Endodermal cell (in vitro differentiated cells): ENCODE measurements at regions not wholly inside any gene's neighbourhood (a gene's known extent, or its start where the extent isn't known, plus 50 kb on each side); places are given as distances from the start of the nearest gene placed in this dataset.

Experiments
- DNase-seq: peaks from one replicate; pipeline ENCODE4 v3.0.0-alpha.2; 2017
- H3K27ac ChIP-seq: 2 replicates; pipeline ENCODE4 v1.5.1; 2013; ENCODE audit warnings: mild to moderate bottlenecking, low read depth, low read length, moderate library complexity
- H3K27me3 ChIP-seq: 2 replicates; pipeline ENCODE4 v1.6.1; 2013; ENCODE audit warnings: mild to moderate bottlenecking, low read length, moderate library complexity; ENCODE audit not compliant: insufficient read depth, control insufficient read depth, poor library complexity, severe bottlenecking
- H3K36me3 ChIP-seq: 2 replicates; pipeline ENCODE4 v1.7.0; 2013; ENCODE audit warnings: mild to moderate bottlenecking, low read length, moderate library complexity; ENCODE audit not compliant: control insufficient read depth, insufficient read depth
- H3K4me1 ChIP-seq: one replicate; pipeline ENCODE4 v1.7.0; 2013; ENCODE audit warnings: low read length; ENCODE audit not compliant: control insufficient read depth, insufficient read depth
- H3K4me3 ChIP-seq: 2 replicates; pipeline ENCODE4 v1.5.1; 2013; ENCODE audit warnings: mild to moderate bottlenecking, low read length, moderate library complexity
- H3K9ac ChIP-seq: 2 replicates; pipeline ENCODE4 v1.6.1; 2013; ENCODE audit warnings: mild to moderate bottlenecking, low read length, moderate library complexity; ENCODE audit not compliant: poor library complexity, severe bottlenecking; ENCODE audit errors: extremely low read depth
- H3K9me3 ChIP-seq: 2 replicates; pipeline ENCODE4 v1.6.1; 2013; ENCODE audit warnings: mild to moderate bottlenecking, low read length, moderate library complexity; ENCODE audit not compliant: control insufficient read depth
- H3K27ac Mint-ChIP-seq: 2 replicates; pipeline ENCODE4 v1.8.0; 2020; ENCODE audit warnings: mixed read lengths
- H3K27me3 Mint-ChIP-seq: 2 replicates; pipeline ENCODE4 v1.8.0; 2021; ENCODE audit warnings: mild to moderate bottlenecking, mixed read lengths; ENCODE audit not compliant: insufficient read depth
- H3K36me3 Mint-ChIP-seq: 2 replicates; pipeline ENCODE4 v1.8.0; 2020; ENCODE audit warnings: low read depth, mixed read lengths
- H3K4me1 Mint-ChIP-seq: 2 replicates; pipeline ENCODE4 v1.8.0; 2020; ENCODE audit warnings: mixed read lengths
- H3K4me3 Mint-ChIP-seq: 2 replicates; pipeline ENCODE4 v1.8.0; 2020; ENCODE audit warnings: mild to moderate bottlenecking, moderate library complexity, mixed read lengths
- H3K9me3 Mint-ChIP-seq: 2 replicates; pipeline ENCODE4 v1.8.0; 2020; ENCODE audit warnings: mild to moderate bottlenecking, mixed read lengths
- WGBS, 2 experiments: methylation state at CpG; one replicate each; pipeline versions ENCODE4 v1.1.5 to v1.1.7; 2013; ENCODE audit warnings: missing lambda C conversion rate in 2 of 2, mixed read lengths in 1 of 2; ENCODE audit not compliant: insufficient coverage in 1 of 2, insufficient read length in 1 of 2; 5-methylcytosine and 5-hydroxymethylcytosine counted together
- TF ChIP-seq, protein P1 (sequence below): fragments of 200-600 bp; sonication (generic); conservative IDR thresholded peaks from 2 replicates; pipeline ENCODE4 v1.5.0; 2021; ENCODE audit warnings: antibody characterized with exemption, mild to moderate bottlenecking

DNA sequence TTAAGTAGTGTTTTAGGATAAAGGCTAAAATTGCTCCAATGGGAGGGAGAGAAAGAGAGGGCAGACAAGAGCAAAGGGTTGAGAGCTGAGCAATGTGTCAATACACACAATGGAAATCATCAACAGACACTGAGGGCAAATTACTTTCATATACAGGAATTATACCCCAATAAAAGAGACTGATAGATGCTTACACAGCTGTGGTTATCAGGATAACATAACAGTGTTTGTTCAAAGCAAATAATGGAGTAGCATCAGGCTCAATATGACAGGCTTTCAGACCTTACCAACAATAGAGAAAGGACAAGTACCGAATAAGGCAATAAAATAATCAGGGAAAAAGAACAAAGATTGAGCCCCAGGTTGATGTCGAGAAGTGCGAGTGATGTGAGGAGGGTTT lies 53.4 kb upstream of the DIO2 start:
- Histone ChIP-seq H3K27me3 (no peaks in the 10 kb centered on the region), H3K4me3 (no peak overlapping the region), H3K36me3 (no peaks in the 10 kb centered on the region), H3K4me1 (no peaks in the 10 kb centered on the region), H3K9me3 (no peaks in the 10 kb centered on the region), H3K9ac (no peak overlapping the region), H3K27ac (no peak overlapping the region)
- whole genome bisulfite sequencing, 2 experiments, result 100% methylated on average over 3 of the region's 3 CpGs; no CpG with 5 or more reads in 1 of the 2 experiments
- Mint-ChIP-seq H3K4me3 (no peak overlapping the region), H3K36me3 (no peaks in the 10 kb centered on the region), H3K27ac (no peak overlapping the region), H3K9me3 (no peaks in the 10 kb centered on the region), H3K27me3 (no peaks in the 10 kb centered on the region), H3K4me1 (no peaks in the 10 kb centered on the region)
- TF ChIP-seq, protein P1, sequence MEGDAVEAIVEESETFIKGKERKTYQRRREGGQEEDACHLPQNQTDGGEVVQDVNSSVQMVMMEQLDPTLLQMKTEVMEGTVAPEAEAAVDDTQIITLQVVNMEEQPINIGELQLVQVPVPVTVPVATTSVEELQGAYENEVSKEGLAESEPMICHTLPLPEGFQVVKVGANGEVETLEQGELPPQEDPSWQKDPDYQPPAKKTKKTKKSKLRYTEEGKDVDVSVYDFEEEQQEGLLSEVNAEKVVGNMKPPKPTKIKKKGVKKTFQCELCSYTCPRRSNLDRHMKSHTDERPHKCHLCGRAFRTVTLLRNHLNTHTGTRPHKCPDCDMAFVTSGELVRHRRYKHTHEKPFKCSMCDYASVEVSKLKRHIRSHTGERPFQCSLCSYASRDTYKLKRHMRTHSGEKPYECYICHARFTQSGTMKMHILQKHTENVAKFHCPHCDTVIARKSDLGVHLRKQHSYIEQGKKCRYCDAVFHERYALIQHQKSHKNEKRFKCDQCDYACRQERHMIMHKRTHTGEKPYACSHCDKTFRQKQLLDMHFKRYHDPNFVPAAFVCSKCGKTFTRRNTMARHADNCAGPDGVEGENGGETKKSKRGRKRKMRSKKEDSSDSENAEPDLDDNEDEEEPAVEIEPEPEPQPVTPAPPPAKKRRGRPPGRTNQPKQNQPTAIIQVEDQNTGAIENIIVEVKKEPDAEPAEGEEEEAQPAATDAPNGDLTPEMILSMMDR, result no peak
- DNase-seq, result no peak
